ENCODE measurements at regions not wholly inside any gene's neighbourhood (a gene's known extent, or its start where the extent isn't known, plus 50 kb on each side); places are given as distances from the start of the nearest gene placed in this dataset.

DNA sequence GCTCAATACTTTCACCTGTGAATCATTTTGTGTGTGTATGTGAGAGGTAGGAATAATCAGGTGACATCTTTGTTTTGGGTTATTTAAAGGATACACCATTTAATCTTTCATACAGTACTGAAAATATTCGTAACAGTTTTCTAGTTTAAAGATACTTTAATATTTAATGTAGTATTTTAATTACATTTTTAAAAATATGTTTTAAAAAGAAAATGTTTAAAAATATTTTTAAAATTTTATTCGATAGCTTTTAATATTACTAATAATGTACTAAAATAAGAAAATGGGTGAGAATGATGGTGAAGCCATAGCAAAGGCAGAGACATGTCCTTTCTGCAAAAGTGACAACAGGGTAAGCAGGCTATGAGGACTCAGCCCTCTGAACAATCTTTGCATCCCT lies 56.3 kb upstream of the MEF2C start:
- intact Hi-C loops (cut with micrococcal nuclease; ENCODE audit: unreplicated experiment): no loop called here
- H3K36me3 ChIP-seq (ENCODE audit: insufficient read depth, low read length): no peaks in the 10 kb centered on the region
- H3K9me2 ChIP-seq (ENCODE audit: insufficient read depth, low read length): no peaks in the 10 kb centered on the region
- POLR2A ChIA-PET: interaction anchor here (1.3 kb wide), 1 partner anchor 10 kb away, joined by 5 read pairs; no protein-coding TSS in a partner anchor
- no peak for DNase-seq (ENCODE audit: low spot score)
- H2AFZ ChIP-seq (ENCODE audit: low read length): no peak overlapping the region
- CTCF ChIA-PET (ENCODE audit: unreplicated experiment): no interaction called here
- H3K9me3 ChIP-seq (ENCODE audit: low read length): no peaks in the 10 kb centered on the region
- no peaks in the 10 kb centered on the region for H3K4me1 ChIP-seq (ENCODE audit: insufficient read depth, low read length, poor library complexity, severe bottlenecking)
- H3K4me3 ChIP-seq (ENCODE audit: low read depth, low read length, poor library complexity, severe bottlenecking): no peak overlapping the region
- H3K27ac ChIP-seq (ENCODE audit: low read depth, low read length, poor library complexity, severe bottlenecking): no peak overlapping the region
- no peak overlapping the region for H3K4me2 ChIP-seq (ENCODE audit: low read length)
- H4K20me1 ChIP-seq (ENCODE audit: insufficient read depth, low read length): no peaks in the 10 kb centered on the region
- TF ChIP-seq, protein P1, sequence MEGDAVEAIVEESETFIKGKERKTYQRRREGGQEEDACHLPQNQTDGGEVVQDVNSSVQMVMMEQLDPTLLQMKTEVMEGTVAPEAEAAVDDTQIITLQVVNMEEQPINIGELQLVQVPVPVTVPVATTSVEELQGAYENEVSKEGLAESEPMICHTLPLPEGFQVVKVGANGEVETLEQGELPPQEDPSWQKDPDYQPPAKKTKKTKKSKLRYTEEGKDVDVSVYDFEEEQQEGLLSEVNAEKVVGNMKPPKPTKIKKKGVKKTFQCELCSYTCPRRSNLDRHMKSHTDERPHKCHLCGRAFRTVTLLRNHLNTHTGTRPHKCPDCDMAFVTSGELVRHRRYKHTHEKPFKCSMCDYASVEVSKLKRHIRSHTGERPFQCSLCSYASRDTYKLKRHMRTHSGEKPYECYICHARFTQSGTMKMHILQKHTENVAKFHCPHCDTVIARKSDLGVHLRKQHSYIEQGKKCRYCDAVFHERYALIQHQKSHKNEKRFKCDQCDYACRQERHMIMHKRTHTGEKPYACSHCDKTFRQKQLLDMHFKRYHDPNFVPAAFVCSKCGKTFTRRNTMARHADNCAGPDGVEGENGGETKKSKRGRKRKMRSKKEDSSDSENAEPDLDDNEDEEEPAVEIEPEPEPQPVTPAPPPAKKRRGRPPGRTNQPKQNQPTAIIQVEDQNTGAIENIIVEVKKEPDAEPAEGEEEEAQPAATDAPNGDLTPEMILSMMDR (conservative IDR thresholded peaks at IDR 0.05; ENCODE audit: low read length): no peak
- no peaks in the 10 kb centered on the region for H3K79me2 ChIP-seq (ENCODE audit: insufficient read depth, low read depth, low read length)
- no TSS peak for BruUV-seq (replicated peaks)

GRCh38 chr5:88938488-88938887 lies 55.5 kb upstream of the MEF2C start:
- CTCF ChIA-PET (ENCODE audit: unreplicated experiment): no interaction called here
- Histone ChIP-seq H4K20me1 (ENCODE audit: insufficient read depth, low read length) (no peaks in the 10 kb centered on the region), H3K9me3 (ENCODE audit: low read length) (no peaks in the 10 kb centered on the region), H3K4me1 (ENCODE audit: insufficient read depth, low read length, poor library complexity, severe bottlenecking) (no peaks in the 10 kb centered on the region), H2AFZ (ENCODE audit: low read length) (no peak overlapping the region), H3K4me2 (ENCODE audit: low read length) (no peak overlapping the region), H3K27ac (ENCODE audit: low read depth, low read length, poor library complexity, severe bottlenecking) (no peak overlapping the region), H3K9me2 (ENCODE audit: insufficient read depth, low read length) (no peaks in the 10 kb centered on the region), H3K36me3 (ENCODE audit: insufficient read depth, low read length) (no peaks in the 10 kb centered on the region), H3K79me2 (ENCODE audit: insufficient read depth, low read depth, low read length) (no peaks in the 10 kb centered on the region), H3K4me3 (ENCODE audit: low read depth, low read length, poor library complexity, severe bottlenecking) (no peak overlapping the region)
- POLR2A ChIA-PET: no interaction called here
- no peak for DNase-seq (ENCODE audit: low spot score)
- no peak for TF ChIP-seq EZH2phosphoT487 (IDR thresholded peaks at IDR 0.05; ENCODE audit: borderline replicate concordance, low read depth, low read length)
- TF ChIP-seq, protein P1 (conservative IDR thresholded peaks at IDR 0.05; ENCODE audit: low read length): no peak
- intact Hi-C loops (cut with micrococcal nuclease; ENCODE audit: unreplicated experiment): no loop called here
- no TSS peak for BruUV-seq (replicated peaks)

GRCh38 chr5:88937406-88937805 lies 54.4 kb upstream of the MEF2C start:
- TF ChIP-seq, protein P1 (conservative IDR thresholded peaks at IDR 0.05; ENCODE audit: low read length): no peak
- no peak for TF ChIP-seq EZH2phosphoT487 (IDR thresholded peaks at IDR 0.05; ENCODE audit: borderline replicate concordance, low read depth, low read length)
- DNase-seq (ENCODE audit: low spot score): no peak
- no peaks in the 10 kb centered on the region for H4K20me1 ChIP-seq (ENCODE audit: insufficient read depth, low read length)
- H3K27ac ChIP-seq (ENCODE audit: low read depth, low read length, poor library complexity, severe bottlenecking): no peak overlapping the region
- no peaks in the 10 kb centered on the region for H3K9me3 ChIP-seq (ENCODE audit: low read length)
- no peak overlapping the region for H3K4me2 ChIP-seq (ENCODE audit: low read length)
- no peaks in the 10 kb centered on the region for H3K79me2 ChIP-seq (ENCODE audit: insufficient read depth, low read depth, low read length)
- ChIA-PET CTCF (ENCODE audit: unreplicated experiment) (no interaction called here), POLR2A (interaction anchor here (0.6 kb wide), 1 partner anchor 1461 kb away, joined by 3 read pairs; no protein-coding TSS in a partner anchor)
- intact Hi-C loops (cut with micrococcal nuclease; ENCODE audit: unreplicated experiment): no loop called here
- no peak overlapping the region for H2AFZ ChIP-seq (ENCODE audit: low read length)
- H3K4me3 ChIP-seq (ENCODE audit: low read depth, low read length, poor library complexity, severe bottlenecking): no peak overlapping the region
- H3K36me3 ChIP-seq (ENCODE audit: insufficient read depth, low read length): no peaks in the 10 kb centered on the region
- no peaks in the 10 kb centered on the region for H3K9me2 ChIP-seq (ENCODE audit: insufficient read depth, low read length)
- H3K4me1 ChIP-seq (ENCODE audit: insufficient read depth, low read length, poor library complexity, severe bottlenecking): no peaks in the 10 kb centered on the region
- no TSS peak for BruUV-seq (replicated peaks)

Measured in OCI-LY7 (cell line).